Muscle layer of duodenum (tissue), 2 donors: ENCODE measurements at regions not wholly inside any gene's neighbourhood (a gene's known extent, or its start where the extent isn't known, plus 50 kb on each side); places are given as distances from the start of the nearest gene placed in this dataset.
"Not testable (repeated sequence)": the region's sequence is repeated elsewhere in the genome, so short reads cannot be mapped to it uniquely, and the experiment has no call there.

Experiments
- H3K27ac ChIP-seq: one replicate; pipeline ENCODE4 v1.7.0; 2013; ENCODE audit warnings: mild to moderate bottlenecking, low read length
- H3K27me3 ChIP-seq: one replicate; pipeline ENCODE4 v1.7.0; 2013; ENCODE audit warnings: low read depth, mild to moderate bottlenecking, control low read depth, low read length
- H3K36me3 ChIP-seq, 2 donors: one replicate each; pipeline ENCODE4 v1.7.0; 2013; ENCODE audit warnings: low read length in 2 of 2, control low read depth in 1 of 2, mild to moderate bottlenecking in 1 of 2; ENCODE audit not compliant: insufficient read depth in 2 of 2, control insufficient read depth in 1 of 2
- H3K4me1 ChIP-seq, 2 donors: one replicate each; pipeline ENCODE4 v1.7.0; 2013; ENCODE audit warnings: low read length in 2 of 2, mild to moderate bottlenecking in 2 of 2, control low read depth in 1 of 2, moderate library complexity in 1 of 2; ENCODE audit not compliant: insufficient read depth in 2 of 2, control insufficient read depth in 1 of 2
- H3K4me3 ChIP-seq, 2 donors: one replicate each; pipeline ENCODE4 v1.7.0; 2013; ENCODE audit warnings: low read length in 2 of 2, low read depth in 1 of 2, mild to moderate bottlenecking in 1 of 2
- H3K9me3 ChIP-seq, 2 donors: one replicate each; pipeline ENCODE4 v1.7.0; 2013; ENCODE audit warnings: low read length in 2 of 2, control low read depth in 1 of 2, mild to moderate bottlenecking in 1 of 2; ENCODE audit not compliant: control insufficient read depth in 1 of 2
- donor health status: healthy.

DNA sequence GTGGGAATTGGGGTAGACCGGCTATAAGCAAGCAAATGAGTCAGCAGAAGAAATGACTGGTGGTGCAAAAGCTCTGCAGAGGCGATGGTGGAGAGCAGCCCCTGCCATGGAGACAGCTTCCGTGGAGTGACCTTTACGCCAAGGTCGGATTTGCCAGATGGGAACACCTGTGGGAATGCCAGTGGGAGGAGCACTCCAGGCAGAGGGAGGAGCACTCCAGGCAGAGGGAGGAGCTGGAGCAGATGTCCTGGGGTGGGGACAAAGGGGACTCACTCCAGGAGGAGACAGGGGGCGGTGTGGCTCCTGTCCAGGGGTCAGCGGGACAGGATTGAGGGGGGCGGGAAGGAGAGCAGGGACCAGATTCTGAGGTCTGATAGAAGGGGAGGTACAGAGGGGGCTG lies 258.8 kb upstream of the CTBP2 start:
- Histone ChIP-seq H3K4me3 (no peak overlapping the region), H3K36me3 (no peaks in the 10 kb centered on the region), H3K27ac (no peak overlapping the region), H3K27me3 (no peaks in the 10 kb centered on the region), H3K9me3 (peaks cover 0 to 5% of the 10 kb centered on the region in 2 donors), H3K4me1 (peaks cover 0 to 12% of the 10 kb centered on the region in 2 donors)

DNA sequence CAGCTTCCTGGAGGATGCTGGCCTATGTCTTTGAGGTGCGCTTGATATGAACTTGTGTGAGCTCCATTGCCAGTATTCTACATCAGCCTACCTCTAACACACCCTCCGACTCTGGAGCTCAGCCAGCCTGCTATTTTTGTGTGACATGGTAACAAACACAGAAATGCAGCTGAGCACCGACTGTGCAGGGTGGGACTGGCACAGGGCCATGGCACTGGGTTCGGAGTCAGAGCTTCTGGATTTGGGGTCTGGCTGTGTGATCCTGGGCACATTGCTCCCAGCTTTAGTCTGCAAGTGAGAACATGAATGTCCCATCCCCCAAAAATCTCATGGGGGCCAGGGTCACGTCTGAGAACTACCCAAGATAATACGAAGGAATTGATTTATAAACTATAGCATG lies 257.2 kb upstream of the CTBP2 start:
- Histone ChIP-seq H3K27me3 (no peaks in the 10 kb centered on the region), H3K27ac (no peak overlapping the region), H3K4me3 (no peak overlapping the region), H3K9me3 (peaks cover 0 to 5% of the 10 kb centered on the region in 2 donors), H3K4me1 (peaks cover 0 to 12% of the 10 kb centered on the region in 2 donors), H3K36me3 (no peaks in the 10 kb centered on the region)

DNA sequence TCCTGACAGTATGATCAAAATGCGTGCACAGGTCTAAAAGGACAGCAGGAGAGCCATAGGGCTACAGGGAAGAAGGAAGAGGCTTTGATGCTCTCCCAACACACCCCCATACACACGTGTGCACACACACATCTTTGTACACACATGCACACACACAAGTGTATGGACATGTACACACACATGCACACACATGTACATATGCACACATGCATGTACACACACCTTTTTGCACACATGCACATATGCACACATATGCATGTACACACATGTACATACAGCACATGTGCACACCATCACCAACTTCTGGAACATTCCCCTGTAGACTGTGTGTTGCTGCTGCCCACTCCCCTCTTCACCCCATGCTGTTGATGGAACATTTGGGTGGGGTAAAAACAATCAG lies 255.6 kb upstream of the CTBP2 start:
- H3K9me3 ChIP-seq = peaks cover 0 to 5% of the 10 kb centered on the region in 2 donors
- no peaks in the 10 kb centered on the region for H3K36me3 ChIP-seq
- peaks cover 0 to 12% of the 10 kb centered on the region in 2 donors for H3K4me1 ChIP-seq
- no peak overlapping the region for H3K4me3 ChIP-seq
- no peaks in the 10 kb centered on the region for H3K27me3 ChIP-seq
- H3K27ac ChIP-seq = no peak overlapping the region

- Histone ChIP-seq H3K4me3 (peak overlapping the region; percentile 4 to 47), H3K9me3 (peaks cover 0 to 5% of the 10 kb centered on the region in 2 donors), H3K36me3 (no peaks in the 10 kb centered on the region), H3K27me3 (no peaks in the 10 kb centered on the region), H3K27ac (no peak overlapping the region), H3K4me1 (peaks cover 0 to 12% of the 10 kb centered on the region in 2 donors)
Observed at GRCh38 chr10:125415006-125415633, 254.8 kb upstream of the CTBP2 start.

- Histone ChIP-seq H3K27ac (no peak overlapping the region), H3K4me3 (no peak overlapping the region), H3K4me1 (peaks cover 0 to 12% of the 10 kb centered on the region in 2 donors), H3K36me3 (no peaks in the 10 kb centered on the region), H3K9me3 (no peaks in the 10 kb centered on the region), H3K27me3 (no peaks in the 10 kb centered on the region)
Observed at GRCh38 chr10:125411724-125412123, 251.4 kb upstream of the CTBP2 start.

DNA sequence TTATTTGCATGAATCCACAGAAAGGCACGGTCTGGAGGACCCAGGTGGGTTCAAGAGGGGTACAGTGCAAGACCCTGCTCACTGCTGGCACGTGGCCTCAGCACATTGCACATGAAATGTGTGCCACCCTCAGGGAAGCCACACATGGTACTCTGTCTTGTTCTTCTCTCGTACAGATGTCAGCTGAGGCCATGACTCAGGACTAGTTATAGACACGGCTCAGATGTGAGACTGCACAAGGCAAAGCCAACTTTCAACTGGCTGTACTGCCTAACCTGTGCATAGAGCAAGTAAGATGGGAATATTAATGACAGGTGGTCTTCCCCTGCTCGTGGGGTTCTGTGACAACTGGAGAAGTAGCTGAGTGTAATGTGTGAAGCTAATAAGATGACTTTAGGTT lies 249.4 kb upstream of the CTBP2 start:
- Histone ChIP-seq H3K4me1 (peaks cover 0 to 5% of the 10 kb centered on the region in 2 donors), H3K9me3 (no peaks in the 10 kb centered on the region), H3K4me3 (no peak overlapping the region), H3K27me3 (no peaks in the 10 kb centered on the region), H3K27ac (no peak overlapping the region), H3K36me3 (no peaks in the 10 kb centered on the region)

- H3K27ac ChIP-seq = no peak overlapping the region
- no peak overlapping the region for H3K4me3 ChIP-seq
- no peaks in the 10 kb centered on the region for H3K4me1 ChIP-seq
- H3K27me3 ChIP-seq = no peaks in the 10 kb centered on the region
- H3K9me3 ChIP-seq = no peaks in the 10 kb centered on the region
- H3K36me3 ChIP-seq = no peaks in the 10 kb centered on the region
Observed at GRCh38 chr10:125407557-125407956, 247.2 kb upstream of the CTBP2 start.

DNA sequence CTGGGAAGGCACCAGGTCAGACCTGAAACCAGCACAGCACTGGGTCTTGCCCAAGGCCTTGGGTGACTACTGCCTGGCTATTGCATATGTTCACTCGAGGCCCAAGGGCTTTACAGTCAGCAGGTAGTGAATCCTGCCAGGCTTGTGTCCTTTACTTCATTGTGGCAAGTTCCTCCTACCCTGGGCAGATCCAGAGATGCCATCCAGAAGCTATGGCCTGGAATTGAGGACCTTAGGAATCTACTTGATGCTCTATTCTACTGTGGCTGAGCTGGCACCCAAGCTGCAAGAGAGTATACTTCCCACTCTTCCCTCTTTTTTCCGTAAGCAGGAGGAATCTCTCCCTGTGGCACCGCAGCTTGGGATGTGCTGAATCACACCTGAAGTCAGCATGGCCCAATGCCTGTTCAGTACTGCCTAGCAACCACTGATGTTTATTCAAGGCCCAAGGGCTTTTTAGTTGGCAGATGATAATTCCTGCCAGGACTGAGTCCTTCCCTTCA lies 246.7 kb upstream of the CTBP2 start:
- no peak overlapping the region for H3K27ac ChIP-seq
- H3K4me3 ChIP-seq = no peak overlapping the region
- H3K9me3 ChIP-seq = no peaks in the 10 kb centered on the region
- no peaks in the 10 kb centered on the region for H3K36me3 ChIP-seq
- no peaks in the 10 kb centered on the region for H3K27me3 ChIP-seq
- no peaks in the 10 kb centered on the region for H3K4me1 ChIP-seq

GRCh38 chr10:125404902-125405301 lies 244.5 kb upstream of the CTBP2 start:
- H3K4me1 ChIP-seq, H3K4me3 ChIP-seq, H3K36me3 ChIP-seq, H3K27ac ChIP-seq, H3K27me3 ChIP-seq, H3K9me3 ChIP-seq: not testable (repeated sequence)

DNA sequence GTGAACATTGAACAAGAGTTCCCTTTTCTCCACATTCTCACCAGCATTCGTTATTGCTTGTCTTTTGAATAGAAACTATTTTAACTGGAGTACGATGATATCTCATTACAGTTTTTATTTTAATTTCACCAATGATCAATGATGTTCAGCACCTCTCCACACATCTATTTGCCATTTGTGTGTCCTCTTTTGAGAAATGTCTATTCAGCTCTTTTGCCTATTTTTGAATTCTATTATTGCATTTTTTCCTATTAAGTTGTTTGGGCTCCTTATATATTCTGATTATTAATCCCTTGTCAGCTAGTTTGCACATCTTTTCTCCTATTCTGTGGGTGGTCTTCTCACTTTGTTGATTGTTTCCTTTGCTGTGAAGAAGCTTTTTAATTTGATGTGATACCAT lies 241.1 kb upstream of the CTBP2 start:
- Histone ChIP-seq H3K27me3 (no peaks in the 10 kb centered on the region), H3K36me3 (no peaks in the 10 kb centered on the region), H3K4me1 (no peaks in the 10 kb centered on the region), H3K9me3 (no peaks in the 10 kb centered on the region), H3K4me3 (no peak overlapping the region), H3K27ac (no peak overlapping the region)

DNA sequence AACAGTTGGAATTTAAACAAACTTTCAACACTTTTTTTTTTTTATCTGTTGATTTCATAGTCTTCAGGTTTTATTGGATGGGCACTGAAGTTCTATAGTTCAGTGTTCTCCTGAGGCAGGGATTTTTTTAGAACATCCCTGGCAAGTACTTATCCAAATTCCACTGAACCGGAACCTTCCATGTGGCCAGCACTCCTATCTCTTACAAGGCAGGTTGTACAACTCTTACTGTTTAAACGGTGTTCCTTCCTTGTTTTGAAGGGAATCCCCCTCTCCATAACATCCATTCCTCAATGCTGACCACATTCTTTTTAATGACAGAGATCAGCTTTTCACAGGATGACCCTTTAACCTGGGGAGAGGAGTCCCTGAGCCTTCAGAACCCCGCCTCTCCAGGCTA lies 238.9 kb upstream of the CTBP2 start:
- Histone ChIP-seq H3K4me1 (no peaks in the 10 kb centered on the region), H3K27ac (no peak overlapping the region), H3K9me3 (no peaks in the 10 kb centered on the region), H3K27me3 (no peaks in the 10 kb centered on the region), H3K4me3 (no peak overlapping the region), H3K36me3 (no peaks in the 10 kb centered on the region)

DNA sequence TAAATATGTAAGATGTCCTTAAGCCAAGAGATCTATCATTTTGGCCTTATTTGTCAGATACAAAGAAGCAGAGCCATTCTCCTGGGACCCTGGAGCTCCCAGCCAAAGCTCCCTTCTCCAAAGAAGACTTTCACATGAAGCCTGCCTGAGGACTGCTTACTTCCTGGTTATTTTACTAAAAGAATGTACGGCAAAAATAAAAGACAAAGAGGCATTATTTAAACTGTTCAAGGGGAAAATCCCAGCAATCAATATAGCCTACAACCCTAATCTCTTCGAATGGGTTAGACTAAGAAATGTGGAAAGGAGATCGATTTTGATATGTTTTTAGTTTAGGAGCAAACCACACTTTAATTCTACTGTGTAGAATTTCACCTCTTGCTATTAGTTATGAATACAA lies 237.9 kb upstream of the CTBP2 start:
- no peaks in the 10 kb centered on the region for H3K27me3 ChIP-seq
- H3K36me3 ChIP-seq = no peaks in the 10 kb centered on the region
- no peaks in the 10 kb centered on the region for H3K9me3 ChIP-seq
- no peak overlapping the region for H3K4me3 ChIP-seq
- H3K4me1 ChIP-seq = no peaks in the 10 kb centered on the region
- H3K27ac ChIP-seq = no peak overlapping the region
